ENCODE measurements at regions not wholly inside any gene's neighbourhood (a gene's known extent, or its start where the extent isn't known, plus 50 kb on each side); places are given as distances from the start of the nearest gene placed in this dataset.

DNA sequence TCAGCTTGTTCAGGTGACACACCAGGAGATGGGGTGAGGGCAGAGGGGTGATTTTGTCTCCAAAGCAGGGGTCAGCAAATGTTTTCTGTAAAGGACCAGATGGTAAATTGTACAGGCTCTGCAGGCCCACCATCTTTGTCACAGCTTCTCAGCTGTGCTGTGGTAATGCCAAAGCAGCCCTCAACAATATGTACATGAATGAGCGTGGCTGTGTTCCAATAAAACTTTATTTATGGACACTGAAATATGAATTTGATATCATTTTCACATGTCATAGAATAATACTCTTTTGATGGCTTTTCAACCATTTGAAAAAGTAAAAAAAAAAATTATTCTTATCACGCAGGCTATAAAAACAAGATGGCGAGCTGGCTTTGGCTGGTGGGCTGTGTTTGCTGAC is 206.4 kb upstream of the RPL38 start (continued):
- TF ChIP-seq SIX5 (IDR thresholded peaks at IDR 0.05; ENCODE audit: low read depth, low read length), result no peak
- TF ChIP-seq CHD1 (IDR thresholded peaks at IDR 0.05; ENCODE audit: low read depth, low read length), result no peak
